ENCODE measurements at regions not wholly inside any gene's neighbourhood (a gene's known extent, or its start where the extent isn't known, plus 50 kb on each side); places are given as distances from the start of the nearest gene placed in this dataset.

GRCh38 chr2:221335219-221335752, 236.8 kb downstream of the EPHA4 start:
- POLR2A ChIA-PET: no interaction called here
- no peaks in the 10 kb centered on the region; a peak in 1 of 5 replicates for H3K27me3 ChIP-seq (ENCODE audit: control insufficient read depth in 1 of 2, insufficient read depth in 2 of 2, low read length in 2 of 2)
- WGBS (ENCODE audit: low lambda C conversion rate): 17% methylated on average over 12 of the region's 12 CpGs

More at GRCh38 chr2:221335219-221335752, 236.8 kb downstream of the EPHA4 start:
- DNase-seq (ENCODE audit: low spot score): no peak
- TF ChIP-seq SMARCC2 (IDR thresholded peaks at IDR 0.05) (no peak), ZNF687 (CRISPR knock-in tag; IDR thresholded peaks at IDR 0.05) (no peak), ZNF556 (CRISPR knock-in tag; IDR thresholded peaks at IDR 0.05; ENCODE audit: borderline replicate concordance) (no peak), GTF3A (CRISPR knock-in tag; conservative IDR thresholded peaks at IDR 0.05) (no peak), HOXD1 (CRISPR knock-in tag; IDR thresholded peaks at IDR 0.05) (no peak), SATB2 (CRISPR knock-in tag; IDR thresholded peaks at IDR 0.05) (no peak), STAT6 (CRISPR knock-in tag; IDR thresholded peaks at IDR 0.05; ENCODE audit: borderline replicate concordance) (no peak), ZNF121 (CRISPR knock-in tag; IDR thresholded peaks at IDR 0.05) (no peak), FOXO1 (CRISPR knock-in tag; IDR thresholded peaks at IDR 0.05) (no peak), ELF4 (CRISPR knock-in tag; IDR thresholded peaks at IDR 0.05; ENCODE audit: borderline replicate concordance) (no peak), JDP2 (CRISPR knock-in tag; IDR thresholded peaks at IDR 0.05; ENCODE audit: borderline replicate concordance) (no peak), ZNF576 (CRISPR knock-in tag; IDR thresholded peaks at IDR 0.05) (no peak), ZMYM2 (CRISPR knock-in tag; IDR thresholded peaks at IDR 0.05) (no peak)
- BruUV-seq (replicated peaks): no TSS peak
- H3K4me2 ChIP-seq (ENCODE audit: low read depth, low read length): no peak overlapping the region
- H3K36me3 ChIP-seq (replicated peaks in 1 of 2; ENCODE audit: control insufficient read depth in 1 of 2, insufficient read depth in 2 of 2, low read length in 2 of 2): no peaks in the 10 kb centered on the region
- no peak overlapping the region for H3K27ac ChIP-seq (ENCODE audit: extremely low read length, insufficient read depth, low read length)
- no peak overlapping the region for H2AFZ ChIP-seq (ENCODE audit: low read length)
- no peak overlapping the region for H3K9ac ChIP-seq (ENCODE audit: insufficient read depth, low read depth, low read length)
- H3K9me3 ChIP-seq (ENCODE audit: low read length): no peaks in the 10 kb centered on the region
- no peaks in the 10 kb centered on the region for H4K20me1 ChIP-seq (ENCODE audit: insufficient read depth, low read length)
- no peak for ATAC-seq
- CTCF ChIA-PET (ENCODE audit: low intra/inter-chr PET ratio, low total read pairs): no interaction called here
- H3K4me3 ChIP-seq (replicated peaks in 1 of 3; ENCODE audit: insufficient read depth in 1 of 3, low read depth in 2 of 3, low read length in 3 of 3): no peak overlapping the region
- H3K4me1 ChIP-seq (ENCODE audit: insufficient read depth, low read length): no peaks in the 10 kb centered on the region
- intact Hi-C loops (cut with micrococcal nuclease; ENCODE audit: unreplicated experiment): no loop called here
- H3K79me2 ChIP-seq (ENCODE audit: insufficient read depth, low read length): no peaks in the 10 kb centered on the region
- in situ Hi-C loops (cut with HindIII; ENCODE audit: extremely low pct_ligation_motif_present, low pct_unique_long_range_greater_than_20kb): no loop called here
- FAIRE-seq: no peak
